SK-N-SH treated with all-trans-retinoic acid at 6 μM for 48 hours (cell line): ENCODE measurements at regions not wholly inside any gene's neighbourhood (a gene's known extent, or its start where the extent isn't known, plus 50 kb on each side); places are given as distances from the start of the nearest gene placed in this dataset.

Experiments used
- ATAC-seq: fragments of 200-7000 bp; cut with Tn5 transposase; 3 replicates; pipeline ENCODE4 v1.9.1; 2020; ENCODE audit warnings: mild to moderate bottlenecking, moderate library complexity
- ARNTL ChIP-seq: fragments of 450-650 bp; formaldehyde crosslinking; IDR thresholded peaks from 2 replicates; pipeline ENCODE4 v1.5.0; 2020; ENCODE audit warnings: low read depth, mild to moderate bottlenecking, moderate library complexity, borderline replicate concordance
- BACH2 ChIP-seq: fragments of 250-450 bp; sonication (Bioruptor Pico); IDR thresholded peaks from 2 replicates; pipeline ENCODE4 v1.9.0; 2021; ENCODE audit warnings: mild to moderate bottlenecking, borderline replicate concordance
- CSDC2 ChIP-seq: fragments of 250-450 bp; sonication (Bioruptor Pico); IDR thresholded peaks from 2 replicates; pipeline ENCODE4 v1.5.0; 2020; ENCODE audit warnings: mild to moderate bottlenecking, moderate library complexity
- CSRNP3 ChIP-seq: fragments of 250-450 bp; sonication (Bioruptor Pico); IDR thresholded peaks from 2 replicates; pipeline ENCODE4 v1.5.1; 2021; ENCODE audit warnings: mild to moderate bottlenecking, moderate library complexity
- ESRRG ChIP-seq: fragments of 250-450 bp; sonication (Bioruptor Pico); IDR thresholded peaks from 2 replicates; pipeline ENCODE4 v1.6.1; 2021; ENCODE audit warnings: mild to moderate bottlenecking
- GLIS3 ChIP-seq: fragments of 250-450 bp; sonication (Bioruptor Pico); IDR thresholded peaks from 2 replicates; pipeline ENCODE4 v1.5.0; 2020; ENCODE audit warnings: mild to moderate bottlenecking, moderate library complexity
- ISL1 ChIP-seq: fragments of 250-450 bp; sonication (Bioruptor Pico); IDR thresholded peaks from 2 replicates; pipeline ENCODE4 v2.1.2; 2022; ENCODE audit warnings: mild to moderate bottlenecking, moderate library complexity
- OSR1 ChIP-seq: fragments of 250-450 bp; sonication (Bioruptor Pico); IDR thresholded peaks from 2 replicates; pipeline ENCODE4 v1.8.0; 2022; ENCODE audit warnings: moderate library complexity, mild to moderate bottlenecking, inconsistent platforms
- PATZ1 ChIP-seq: fragments of 250-450 bp; sonication (Bioruptor Pico); IDR thresholded peaks from 2 replicates; pipeline ENCODE4 v1.8.0; 2020; ENCODE audit warnings: mild to moderate bottlenecking, moderate library complexity, borderline replicate concordance
- POU6F1 ChIP-seq: fragments of 250-450 bp; sonication (Bioruptor Pico); IDR thresholded peaks from 2 replicates; pipeline ENCODE4 v1.8.0; 2021; ENCODE audit warnings: low read depth, mild to moderate bottlenecking, moderate library complexity, borderline replicate concordance
- PPARA ChIP-seq: fragments of 250-450 bp; sonication (Bioruptor Pico); IDR thresholded peaks from 2 replicates; pipeline ENCODE4 v1.5.0; 2020; ENCODE audit warnings: mild to moderate bottlenecking, borderline replicate concordance
- RARB ChIP-seq: fragments of 250-450 bp; sonication (Bioruptor Pico); IDR thresholded peaks from 2 replicates; pipeline ENCODE4 v1.8.0; 2021; ENCODE audit warnings: mild to moderate bottlenecking, moderate library complexity
- SNAI2 ChIP-seq: fragments of 250-450 bp; sonication (Bioruptor Pico); IDR thresholded peaks from 2 replicates; pipeline ENCODE4 v1.5.0; 2020; ENCODE audit warnings: mild to moderate bottlenecking, moderate library complexity
- TCF4 ChIP-seq: fragments of 250-450 bp; sonication (Bioruptor Pico); IDR thresholded peaks from 2 replicates; pipeline ENCODE4 v1.8.0; 2021; ENCODE audit warnings: mild to moderate bottlenecking, moderate library complexity, borderline replicate concordance
- TOX ChIP-seq: fragments of 250-450 bp; sonication (Bioruptor Pico); IDR thresholded peaks from 2 replicates; pipeline ENCODE4 v1.8.0; 2021; ENCODE audit warnings: mild to moderate bottlenecking, moderate library complexity, borderline replicate concordance
- TSHZ2 ChIP-seq: fragments of 250-450 bp; sonication (Bioruptor Pico); IDR thresholded peaks from 2 replicates; pipeline ENCODE4 v1.5.0; 2020; ENCODE audit warnings: mild to moderate bottlenecking, moderate library complexity
- ZFP3 ChIP-seq: fragments of 250-450 bp; sonication (Bioruptor Pico); IDR thresholded peaks from 2 replicates; pipeline ENCODE4 v1.5.0; 2020; ENCODE audit warnings: mild to moderate bottlenecking, moderate library complexity
- ZFP30 ChIP-seq: fragments of 450-650 bp; formaldehyde crosslinking; IDR thresholded peaks from 2 replicates; pipeline ENCODE4 v1.5.0; 2022; ENCODE audit warnings: mild to moderate bottlenecking, moderate library complexity
- ZNF565 ChIP-seq: fragments of 450-650 bp; formaldehyde crosslinking; conservative IDR thresholded peaks from 2 replicates; pipeline ENCODE4 v1.5.0; 2020; ENCODE audit warnings: low read depth, mild to moderate bottlenecking, moderate library complexity
- ZNF70 ChIP-seq: fragments of 450-650 bp; formaldehyde crosslinking; IDR thresholded peaks from 2 replicates; pipeline ENCODE4 v1.5.0; 2020; ENCODE audit warnings: mild to moderate bottlenecking, moderate library complexity
- ZNF8 ChIP-seq: fragments of 450-650 bp; formaldehyde crosslinking; IDR thresholded peaks from 2 replicates; pipeline ENCODE4 v1.5.0; 2020; ENCODE audit warnings: mild to moderate bottlenecking, moderate library complexity
- TF ChIP-seq, protein P1 (sequence below): fragments of 250-450 bp; sonication (Bioruptor Pico); IDR thresholded peaks from 2 replicates; pipeline ENCODE4 v1.5.1; 2020; ENCODE audit warnings: low read depth, mild to moderate bottlenecking, moderate library complexity

GRCh38 chr10:3928569-3928968 is 143.6 kb upstream of the KLF6 start:
- no peak for ATAC-seq
- TF ChIP-seq ARNTL (no peak), BACH2 (CRISPR knock-in tag) (no peak), ZNF8 (CRISPR knock-in tag) (no peak), TSHZ2 (CRISPR knock-in tag) (no peak), CSDC2 (no peak), TOX (CRISPR knock-in tag) (no peak), RARB (CRISPR knock-in tag) (no peak), ZNF565 (CRISPR knock-in tag) (no peak), ZFP30 (CRISPR knock-in tag) (no peak), ZNF70 (CRISPR knock-in tag) (no peak), PATZ1 (CRISPR knock-in tag) (no peak), POU6F1 (CRISPR knock-in tag) (no peak), SNAI2 (no peak), ESRRG (CRISPR knock-in tag) (no peak), OSR1 (no peak)

DNA sequence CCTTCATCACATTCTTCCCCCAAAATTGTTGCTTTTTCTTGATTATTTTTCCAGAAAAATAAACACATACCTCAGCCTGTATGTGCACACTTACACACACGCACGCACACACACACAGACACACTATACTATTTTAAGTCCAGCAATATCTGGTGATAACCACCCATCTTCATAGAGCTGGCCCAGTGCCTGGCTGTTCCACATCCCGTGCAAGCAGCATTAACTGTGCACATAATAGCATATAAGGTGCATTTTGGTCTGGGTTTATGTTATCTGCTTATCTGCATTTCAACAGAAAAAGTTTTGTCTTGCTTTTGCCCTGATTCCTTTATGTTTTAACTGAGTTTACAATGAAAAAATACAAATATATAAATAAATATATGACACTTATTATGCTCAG is 143.1 kb upstream of the KLF6 start:
- TF ChIP-seq PPARA (CRISPR knock-in tag) (no peak), BACH2 (CRISPR knock-in tag) (no peak)
- ATAC-seq, result no peak

GRCh38 chr10:3926675-3927525 is 141.9 kb upstream of the KLF6 start:
- no peak for ATAC-seq
- 0 out of 2 replicates have a peak, but pooled peaks have one; percentile 23 for TF ChIP-seq ISL1 (CRISPR knock-in tag)
- TF ChIP-seq BACH2 (CRISPR knock-in tag), result no peak

DNA sequence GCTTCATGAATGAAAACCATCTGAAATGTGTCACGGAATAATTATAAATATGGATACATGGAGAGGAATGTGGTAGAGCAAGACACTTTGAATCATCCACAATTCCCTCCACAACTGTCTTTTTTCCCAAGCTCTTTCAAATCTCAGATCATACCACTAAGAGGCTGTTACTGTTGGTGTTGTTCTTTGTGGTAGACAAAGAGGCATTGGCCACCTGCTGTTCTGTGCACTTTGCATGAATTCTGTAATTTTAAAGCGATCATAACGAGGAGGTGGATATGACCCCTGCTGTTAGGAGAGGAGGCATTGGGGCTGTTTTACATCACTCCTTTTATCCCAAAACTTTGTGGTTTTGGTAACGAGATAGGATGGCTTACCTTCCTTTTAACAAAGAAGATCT is 141.2 kb upstream of the KLF6 start:
- no peak for ATAC-seq
- TF ChIP-seq ZFP30 (CRISPR knock-in tag), result no peak
- no peak for TF ChIP-seq GLIS3 (CRISPR knock-in tag)
- TF ChIP-seq ZNF565 (CRISPR knock-in tag), result no peak
- no peak for TF ChIP-seq CSDC2
- TF ChIP-seq, protein P1, sequence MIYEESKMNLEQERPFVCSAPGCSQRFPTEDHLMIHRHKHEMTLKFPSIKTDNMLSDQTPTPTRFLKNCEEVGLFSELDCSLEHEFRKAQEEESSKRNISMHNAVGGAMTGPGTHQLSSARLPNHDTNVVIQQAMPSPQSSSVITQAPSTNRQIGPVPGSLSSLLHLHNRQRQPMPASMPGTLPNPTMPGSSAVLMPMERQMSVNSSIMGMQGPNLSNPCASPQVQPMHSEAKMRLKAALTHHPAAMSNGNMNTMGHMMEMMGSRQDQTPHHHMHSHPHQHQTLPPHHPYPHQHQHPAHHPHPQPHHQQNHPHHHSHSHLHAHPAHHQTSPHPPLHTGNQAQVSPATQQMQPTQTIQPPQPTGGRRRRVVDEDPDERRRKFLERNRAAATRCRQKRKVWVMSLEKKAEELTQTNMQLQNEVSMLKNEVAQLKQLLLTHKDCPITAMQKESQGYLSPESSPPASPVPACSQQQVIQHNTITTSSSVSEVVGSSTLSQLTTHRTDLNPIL (CRISPR knock-in tag), result no peak
- no peak for TF ChIP-seq TCF4 (CRISPR knock-in tag)
- no peak for TF ChIP-seq ZNF70 (CRISPR knock-in tag)
- no peak for TF ChIP-seq ARNTL
- TF ChIP-seq ZFP3 (CRISPR knock-in tag), result no peak
- TF ChIP-seq ESRRG (CRISPR knock-in tag), result no peak
- no peak for TF ChIP-seq CSRNP3
- TF ChIP-seq RARB (CRISPR knock-in tag), result no peak
- no peak for TF ChIP-seq ZNF8 (CRISPR knock-in tag)
- no peak for TF ChIP-seq ISL1 (CRISPR knock-in tag)
- TF ChIP-seq OSR1, result no peak
- no peak for TF ChIP-seq PATZ1 (CRISPR knock-in tag)
